ENCODE measurements at regions not wholly inside any gene's neighbourhood (a gene's known extent, or its start where the extent isn't known, plus 50 kb on each side); places are given as distances from the start of the nearest gene placed in this dataset.

- TF ChIP-seq ZFX (IDR thresholded peaks at IDR 0.05) (no peak), CTCF (conservative IDR thresholded peaks at IDR 0.05) (no peak)
- no peak overlapping the region for H3K27ac ChIP-seq
Measured at GRCh38 chr2:23283653-23284052, 101.3 kb upstream of the KLHL29 start.

GRCh38 chr2:23285091-23285800, 99.7 kb upstream of the KLHL29 start:
- TF ChIP-seq CTCF (conservative IDR thresholded peaks at IDR 0.05) (no peak), ZFX (IDR thresholded peaks at IDR 0.05) (no peak)
- H3K27ac ChIP-seq: no peak overlapping the region

DNA sequence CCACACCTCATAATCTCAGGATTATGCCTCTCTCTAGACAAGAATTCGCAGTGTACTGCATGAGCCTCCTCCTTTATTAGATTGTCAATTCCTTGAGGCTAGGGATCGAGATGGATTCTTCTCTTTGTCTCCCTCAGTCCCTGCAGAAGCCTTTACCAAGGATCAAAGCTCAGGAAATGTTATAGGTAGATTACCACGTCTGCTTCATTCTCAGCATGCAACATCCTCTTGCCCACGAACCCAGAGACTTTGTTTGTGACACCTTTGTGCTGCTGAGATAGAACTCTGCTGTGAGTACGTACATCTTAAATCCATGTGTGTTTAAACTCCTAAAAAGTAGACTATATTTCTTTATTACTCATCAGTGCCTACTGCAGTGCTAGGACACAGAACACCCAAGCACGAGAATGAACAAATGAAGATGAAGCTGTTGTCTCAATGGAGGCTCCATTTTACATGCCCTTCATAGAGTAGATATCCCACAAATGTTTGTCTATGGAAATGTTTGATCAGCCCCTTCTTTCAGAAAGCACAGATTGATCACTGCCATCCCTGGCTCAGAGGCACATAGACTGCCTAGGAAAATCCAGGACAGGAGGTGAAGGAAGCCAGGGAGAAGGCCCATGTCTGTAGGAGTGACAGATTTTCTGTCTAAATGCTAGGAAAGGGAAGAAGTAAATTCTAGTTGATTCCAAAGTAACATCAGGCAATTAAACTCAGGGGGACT, 98.8 kb upstream of the KLHL29 start:
- TF ChIP-seq CTCF (conservative IDR thresholded peaks at IDR 0.05) (no peak), ZFX (IDR thresholded peaks at IDR 0.05) (no peak)
- H3K27ac ChIP-seq: no peak overlapping the region

DNA sequence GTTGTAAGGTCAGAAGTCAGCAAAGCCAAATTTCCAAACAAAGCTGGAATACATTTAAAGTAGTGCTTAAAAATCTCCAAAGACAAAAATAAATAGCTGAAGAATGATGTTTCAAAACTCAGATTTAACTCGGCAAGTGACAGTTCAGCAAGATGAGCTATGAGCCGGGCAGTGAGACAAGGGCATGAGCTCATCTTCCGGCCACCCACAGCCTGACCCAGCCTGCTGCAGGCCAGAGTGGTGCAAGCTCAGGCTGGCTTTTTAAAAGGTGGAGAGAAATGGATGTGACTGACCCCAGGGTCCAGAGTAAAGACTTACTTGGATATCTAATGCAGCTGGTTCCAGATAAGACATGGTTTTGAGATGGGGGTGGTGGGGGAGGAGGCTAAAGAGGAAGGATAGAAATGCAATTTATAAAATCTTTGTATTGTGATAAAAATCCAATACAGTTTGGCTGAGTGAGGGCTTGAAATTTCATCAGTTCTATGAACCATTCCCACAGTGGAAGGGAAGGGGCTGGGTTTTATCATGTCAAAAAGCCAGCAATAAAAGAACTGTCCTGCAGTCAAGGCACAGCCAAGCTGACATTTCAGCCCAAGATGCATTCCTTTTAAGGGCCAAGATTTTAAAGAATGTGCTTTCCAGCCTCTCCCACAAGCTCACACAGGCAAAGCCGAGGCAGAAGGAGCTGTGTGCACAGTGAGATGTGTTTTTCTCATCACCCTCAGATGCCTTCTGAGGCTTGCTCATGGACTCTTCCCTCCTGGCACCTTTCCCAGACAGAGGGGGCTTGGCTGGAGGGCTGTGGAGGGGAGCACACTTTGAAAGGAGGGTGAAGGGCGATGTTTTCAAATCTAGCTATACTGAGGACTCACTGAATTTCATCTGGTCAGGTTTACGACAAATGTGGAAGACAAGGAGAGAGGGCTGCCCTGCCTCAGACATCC, 97.9 kb upstream of the KLHL29 start:
- TF ChIP-seq ZFX (IDR thresholded peaks at IDR 0.05) (no peak), CTCF (conservative IDR thresholded peaks at IDR 0.05) (no peak)
- H3K27ac ChIP-seq: no peak overlapping the region

DNA sequence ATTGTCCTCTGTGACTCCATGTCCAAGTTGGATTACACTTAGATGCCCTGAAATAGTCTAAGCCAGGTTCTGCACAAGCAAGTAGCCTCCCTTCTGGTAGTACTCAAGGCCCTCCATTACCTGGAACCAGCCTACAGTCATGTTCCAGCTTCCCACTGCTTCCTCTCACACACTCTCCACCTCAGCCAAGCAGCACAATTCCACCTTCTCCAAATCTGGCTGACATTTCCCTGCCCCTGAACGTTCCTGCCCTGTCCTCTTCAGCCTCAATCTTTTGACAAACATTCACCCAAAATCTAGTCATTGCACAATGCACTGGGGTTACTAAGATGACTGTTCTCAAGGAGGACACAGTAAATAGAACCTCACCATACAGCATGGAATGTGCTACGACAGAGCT, 95.3 kb upstream of the KLHL29 start:
- TF ChIP-seq ZFX (IDR thresholded peaks at IDR 0.05) (no peak), CTCF (conservative IDR thresholded peaks at IDR 0.05) (no peak)
- no peak overlapping the region for H3K27ac ChIP-seq

- TF ChIP-seq ZFX (IDR thresholded peaks at IDR 0.05) (no peak), CTCF (conservative IDR thresholded peaks at IDR 0.05) (no peak)
- no peak overlapping the region for H3K27ac ChIP-seq
Measured at GRCh38 chr2:23291239-23291638, 93.7 kb upstream of the KLHL29 start.

All from C4-2B (cell line).